Peyer's patch (tissue), 4 donors: ENCODE measurements at regions not wholly inside any gene's neighbourhood (a gene's known extent, or its start where the extent isn't known, plus 50 kb on each side); places are given as distances from the start of the nearest gene placed in this dataset.

Source experiments
- DNase-seq, 3 donors: peaks; one replicate each; pipeline ENCODE4 v3.0.0-alpha.2; 2017 to 2019
- H3K27ac ChIP-seq, 4 donors: fragments of 200-600 bp; sonication (generic); one replicate each; pipeline ENCODE4 v1.5.1; 2016 to 2019
- H3K27me3 ChIP-seq, 2 donors: fragments of 200-600 bp; sonication (generic); one replicate each; pipeline ENCODE4 v1.5.1; 2019
- H3K36me3 ChIP-seq, 3 donors: fragments of 200-600 bp; sonication (generic); one replicate each; pipeline ENCODE4 v1.5.1; 2016 to 2019
- H3K4me1 ChIP-seq, 4 donors: fragments of 200-600 bp; sonication (generic); one replicate each; pipeline ENCODE4 v1.5.1; 2016 to 2019
- H3K4me3 ChIP-seq, 4 donors: fragments of 200-600 bp; sonication (generic); 1 replicate in 3 of 4; 2 replicates in 1 of 4; pipeline ENCODE4 v1.5.1; 2016 to 2019; ENCODE audit warnings: mild to moderate bottlenecking in 1 of 4
- H3K9me3 ChIP-seq, 4 donors: fragments of 200-600 bp; sonication (generic); one replicate each; pipeline ENCODE4 v1.5.1; 2016 to 2019; ENCODE audit warnings: mild to moderate bottlenecking in 1 of 4
- POLR2A ChIP-seq, 2 donors: fragments of 450-650 bp; IDR thresholded peaks; one replicate each; pipeline ENCODE4 v1.5.1; 2017; ENCODE audit warnings: antibody characterized with exemption in 2 of 2, mild to moderate bottlenecking in 2 of 2, moderate library complexity in 2 of 2
- TF ChIP-seq, protein P1 (sequence below), 6 experiments: fragments of 450-650 bp in 4 of 6; fragments of 200-600 bp in 2 of 6; sonication (generic) in 1 of 6; IDR thresholded peaks; one replicate each; pipeline ENCODE4 v1.5.1; 2017 to 2019; ENCODE audit warnings: antibody characterized with exemption in 6 of 6, mild to moderate bottlenecking in 3 of 6, moderate library complexity in 1 of 6

DNA sequence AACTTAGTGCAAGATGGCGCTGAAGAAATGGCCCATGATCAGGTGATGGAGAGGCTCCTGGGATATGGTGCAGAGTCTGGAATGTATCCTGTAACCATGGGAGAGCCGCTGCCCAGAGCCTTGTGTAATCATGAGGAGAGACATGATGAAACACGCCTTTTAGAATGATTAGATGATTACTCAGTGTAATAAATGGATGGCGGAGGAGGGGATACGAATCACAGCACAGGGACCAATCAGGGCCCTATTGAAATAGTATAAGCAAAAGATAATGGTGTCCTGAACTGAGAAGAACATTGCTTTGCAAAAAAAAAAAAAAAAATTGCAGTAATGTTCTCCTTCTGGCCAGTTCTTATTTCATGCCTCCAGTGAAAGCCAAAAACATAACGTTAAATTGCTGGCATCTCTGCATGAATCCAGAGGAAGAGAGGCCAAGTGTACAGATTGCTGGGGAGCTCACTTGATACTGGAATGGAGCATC, 668.5 kb upstream of the AUTS2 start:
- H3K27ac ChIP-seq, result no peak overlapping the region
- H3K4me3 ChIP-seq, result no peak overlapping the region
- no peaks in the 10 kb centered on the region for H3K4me1 ChIP-seq
- no peaks in the 10 kb centered on the region for H3K36me3 ChIP-seq
- H3K27me3 ChIP-seq, result no peaks in the 10 kb centered on the region
- DNase-seq, result no peak
- no peaks in the 10 kb centered on the region for H3K9me3 ChIP-seq
- TF ChIP-seq POLR2A (IDR thresholded peaks at IDR 0.05), result no peak
- TF ChIP-seq, protein P1, sequence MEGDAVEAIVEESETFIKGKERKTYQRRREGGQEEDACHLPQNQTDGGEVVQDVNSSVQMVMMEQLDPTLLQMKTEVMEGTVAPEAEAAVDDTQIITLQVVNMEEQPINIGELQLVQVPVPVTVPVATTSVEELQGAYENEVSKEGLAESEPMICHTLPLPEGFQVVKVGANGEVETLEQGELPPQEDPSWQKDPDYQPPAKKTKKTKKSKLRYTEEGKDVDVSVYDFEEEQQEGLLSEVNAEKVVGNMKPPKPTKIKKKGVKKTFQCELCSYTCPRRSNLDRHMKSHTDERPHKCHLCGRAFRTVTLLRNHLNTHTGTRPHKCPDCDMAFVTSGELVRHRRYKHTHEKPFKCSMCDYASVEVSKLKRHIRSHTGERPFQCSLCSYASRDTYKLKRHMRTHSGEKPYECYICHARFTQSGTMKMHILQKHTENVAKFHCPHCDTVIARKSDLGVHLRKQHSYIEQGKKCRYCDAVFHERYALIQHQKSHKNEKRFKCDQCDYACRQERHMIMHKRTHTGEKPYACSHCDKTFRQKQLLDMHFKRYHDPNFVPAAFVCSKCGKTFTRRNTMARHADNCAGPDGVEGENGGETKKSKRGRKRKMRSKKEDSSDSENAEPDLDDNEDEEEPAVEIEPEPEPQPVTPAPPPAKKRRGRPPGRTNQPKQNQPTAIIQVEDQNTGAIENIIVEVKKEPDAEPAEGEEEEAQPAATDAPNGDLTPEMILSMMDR (IDR thresholded peaks at IDR 0.05), result no peak

DNA sequence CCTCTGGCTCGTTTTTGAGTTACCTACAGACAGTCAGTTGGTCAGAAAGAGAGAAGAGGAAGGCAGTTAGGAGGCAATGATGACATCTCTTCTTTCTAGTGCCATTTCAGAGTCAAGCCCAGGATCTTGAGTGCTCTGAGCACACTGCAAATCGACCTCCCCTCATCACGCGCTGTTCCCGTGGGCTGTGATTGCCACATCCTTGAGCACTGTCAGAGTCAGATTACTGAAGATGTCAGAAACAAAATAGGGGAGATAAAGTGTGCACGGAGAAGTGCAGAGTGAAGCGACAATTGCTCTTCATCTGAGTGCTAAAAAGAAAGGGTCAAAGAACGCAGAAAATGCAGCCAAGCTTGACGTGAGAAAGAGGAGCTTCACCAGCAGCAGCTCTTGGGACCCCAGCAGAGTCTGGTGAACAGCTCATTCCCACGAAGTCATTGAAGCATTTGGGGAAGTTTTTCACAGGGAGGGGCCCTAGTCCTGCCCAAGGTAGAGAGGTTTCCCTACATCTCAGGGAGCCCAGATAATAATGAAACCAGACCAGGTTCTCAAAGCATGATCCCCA, 661.7 kb upstream of the AUTS2 start:
- Histone ChIP-seq H3K4me1 (no peaks in the 10 kb centered on the region), H3K9me3 (no peaks in the 10 kb centered on the region), H3K36me3 (no peaks in the 10 kb centered on the region), H3K4me3 (no peak overlapping the region), H3K27ac (no peak overlapping the region), H3K27me3 (no peaks in the 10 kb centered on the region)
- no peak for TF ChIP-seq POLR2A (IDR thresholded peaks at IDR 0.05)
- TF ChIP-seq, protein P1 (IDR thresholded peaks at IDR 0.05), result no peak
- no peak for DNase-seq

DNA sequence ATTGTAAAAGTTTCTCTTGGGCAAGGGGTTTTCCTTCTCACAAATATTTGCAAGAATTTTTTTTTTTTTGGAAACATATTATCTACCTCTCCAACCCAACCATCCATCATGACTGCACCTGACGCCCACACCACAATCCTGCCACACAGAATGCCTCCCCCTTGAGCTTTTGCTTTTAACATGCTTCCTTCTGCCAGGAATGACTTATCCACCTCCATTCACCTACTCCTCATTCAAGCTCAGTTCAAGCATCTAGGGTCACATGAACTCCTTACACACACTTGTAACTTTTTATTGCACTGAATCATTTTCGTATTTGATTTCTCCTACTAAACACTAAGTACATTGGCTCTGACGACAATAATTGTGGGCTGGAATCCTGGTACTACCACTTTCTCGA, 660.1 kb upstream of the AUTS2 start:
- Histone ChIP-seq H3K4me1 (no peaks in the 10 kb centered on the region), H3K27me3 (no peaks in the 10 kb centered on the region), H3K4me3 (no peak overlapping the region), H3K27ac (no peak overlapping the region), H3K9me3 (no peaks in the 10 kb centered on the region), H3K36me3 (no peaks in the 10 kb centered on the region)
- no peak for DNase-seq
- TF ChIP-seq POLR2A (IDR thresholded peaks at IDR 0.05), result no peak
- TF ChIP-seq, protein P1 (IDR thresholded peaks at IDR 0.05), result no peak

DNA sequence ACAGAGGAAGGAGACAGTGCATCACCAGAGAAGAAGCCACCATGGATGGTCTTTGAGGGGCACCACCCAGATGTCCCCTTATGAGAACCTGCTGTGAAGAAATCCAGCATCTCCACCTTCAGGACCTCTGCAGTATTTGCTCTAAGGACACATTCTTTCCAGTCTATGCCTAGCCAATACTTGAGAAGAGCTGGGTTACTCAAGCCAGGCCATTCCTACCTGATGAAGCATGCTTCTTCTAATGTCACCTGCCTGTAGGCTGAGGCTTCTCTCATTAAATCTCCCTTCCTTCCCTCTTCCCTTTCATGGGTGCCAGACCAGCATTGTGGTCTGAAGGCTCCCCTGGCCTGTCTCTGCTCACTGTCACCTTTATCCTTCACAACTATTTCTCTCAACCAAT, 654.5 kb upstream of the AUTS2 start:
- TF ChIP-seq, protein P1 (IDR thresholded peaks at IDR 0.05), result no peak
- TF ChIP-seq POLR2A (IDR thresholded peaks at IDR 0.05), result no peak
- Histone ChIP-seq H3K4me1 (no peaks in the 10 kb centered on the region), H3K4me3 (no peak overlapping the region), H3K27ac (no peak overlapping the region), H3K27me3 (no peaks in the 10 kb centered on the region), H3K9me3 (peaks cover 0 to 3% (median 0%) of the 10 kb centered on the region in 4 donors), H3K36me3 (no peaks in the 10 kb centered on the region)
- no peak for DNase-seq

DNA sequence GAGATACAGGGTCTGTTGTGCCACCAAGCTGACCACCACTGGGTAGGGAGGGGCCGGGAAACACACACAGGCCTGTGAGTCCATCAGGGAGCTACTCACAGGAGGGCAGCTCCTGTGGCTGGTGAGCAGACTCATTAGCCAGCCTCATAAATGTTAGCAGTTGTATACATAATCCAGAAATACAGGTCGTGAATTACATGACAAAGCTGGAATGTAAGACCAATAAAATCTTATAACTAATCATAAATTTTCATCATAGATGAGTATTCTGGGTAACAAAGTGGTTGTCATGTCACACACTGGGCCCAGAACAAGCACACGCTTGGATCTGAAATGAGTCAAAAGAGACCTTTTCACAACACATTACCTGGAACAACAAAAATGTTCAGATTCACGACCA, 642.6 kb upstream of the AUTS2 start:
- Histone ChIP-seq H3K27ac (no peak overlapping the region), H3K4me1 (no peaks in the 10 kb centered on the region), H3K36me3 (no peaks in the 10 kb centered on the region), H3K4me3 (no peak overlapping the region), H3K9me3 (no peaks in the 10 kb centered on the region), H3K27me3 (no peaks in the 10 kb centered on the region)
- DNase-seq, result no peak
- TF ChIP-seq, protein P1 (IDR thresholded peaks at IDR 0.05), result no peak
- TF ChIP-seq POLR2A (IDR thresholded peaks at IDR 0.05), result no peak

DNA sequence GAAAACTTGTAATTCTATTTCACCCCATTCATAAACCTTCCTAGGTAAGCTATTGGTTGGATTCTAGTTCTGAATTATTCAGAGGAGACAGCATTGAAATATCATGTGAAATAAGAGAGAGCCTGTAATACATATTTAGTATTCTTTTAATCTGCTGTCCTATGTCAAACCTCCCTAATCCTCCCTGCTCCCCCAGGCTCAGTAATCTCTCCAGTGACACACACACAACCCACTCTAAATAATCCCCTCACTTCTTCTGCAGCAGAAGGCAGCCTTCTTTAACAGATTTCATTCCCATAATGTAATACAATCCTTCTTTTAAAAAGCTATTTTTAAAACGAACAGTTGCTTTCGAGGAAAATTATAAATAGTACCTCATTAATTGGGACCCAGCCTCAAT, 639.7 kb upstream of the AUTS2 start:
- Histone ChIP-seq H3K4me1 (no peaks in the 10 kb centered on the region), H3K27me3 (no peaks in the 10 kb centered on the region), H3K9me3 (no peaks in the 10 kb centered on the region), H3K27ac (no peak overlapping the region), H3K36me3 (no peaks in the 10 kb centered on the region), H3K4me3 (no peak overlapping the region)
- TF ChIP-seq, protein P1 (IDR thresholded peaks at IDR 0.05), result no peak
- no peak for TF ChIP-seq POLR2A (IDR thresholded peaks at IDR 0.05)
- no peak for DNase-seq
